HG03060 (cell line): ENCODE measurements at regions not wholly inside any gene's neighbourhood (a gene's known extent, or its start where the extent isn't known, plus 50 kb on each side); places are given as distances from the start of the nearest gene placed in this dataset.

ENCODE experiments used
- ATAC-seq: cut with Tn5 transposase; IDR thresholded peaks from one replicate; pipeline ENCODE4 v1.9.1; 2021; ENCODE audit warnings: low read depth, moderate number of reproducible peaks; ENCODE audit not compliant: unreplicated experiment

DNA sequence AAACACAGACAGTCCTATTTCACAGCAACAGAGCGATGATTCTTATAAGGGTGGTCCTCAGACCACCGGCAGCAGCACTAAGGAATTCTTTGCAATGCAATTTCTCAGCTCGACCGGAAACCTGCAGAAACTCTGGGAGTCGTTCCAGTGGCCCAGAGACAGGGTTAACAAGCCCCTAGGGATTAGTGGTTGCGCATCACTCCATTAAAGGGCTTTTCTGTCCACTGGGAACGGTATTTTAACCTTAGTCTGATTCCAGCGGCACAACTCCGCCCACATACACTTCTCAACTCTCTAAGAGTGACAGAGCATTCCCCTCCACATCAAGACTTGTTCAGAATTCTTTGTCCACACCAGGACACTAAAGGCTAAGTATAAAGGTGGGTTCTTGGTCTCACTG is 341.5 kb downstream of the TFAP2A start:
- ATAC-seq: no peak

- no peak for ATAC-seq
Observed at GRCh38 chr6:10071631-10072220, 343.1 kb downstream of the TFAP2A start.

GRCh38 chr6:10060004-10060403 is 354.9 kb downstream of the TFAP2A start:
- ATAC-seq: no peak

DNA sequence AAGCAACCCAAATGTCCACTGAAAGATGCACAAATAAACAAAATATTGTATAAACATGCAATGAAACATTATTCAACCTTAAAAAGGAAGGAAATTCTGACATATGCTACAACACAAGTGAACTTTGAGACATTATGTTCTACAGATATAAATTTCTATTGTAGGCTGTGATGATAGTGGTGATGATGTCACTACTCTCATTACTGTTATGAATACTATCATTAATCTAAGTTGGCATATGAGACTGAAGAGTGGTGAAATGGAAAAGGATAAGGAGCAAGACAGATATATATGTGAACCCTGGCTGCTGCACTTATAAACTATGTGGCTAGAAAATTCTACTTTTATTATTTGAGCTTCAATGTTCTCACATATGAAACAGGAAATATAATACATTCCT is 360.2 kb downstream of the TFAP2A start:
- ATAC-seq: no peak

DNA sequence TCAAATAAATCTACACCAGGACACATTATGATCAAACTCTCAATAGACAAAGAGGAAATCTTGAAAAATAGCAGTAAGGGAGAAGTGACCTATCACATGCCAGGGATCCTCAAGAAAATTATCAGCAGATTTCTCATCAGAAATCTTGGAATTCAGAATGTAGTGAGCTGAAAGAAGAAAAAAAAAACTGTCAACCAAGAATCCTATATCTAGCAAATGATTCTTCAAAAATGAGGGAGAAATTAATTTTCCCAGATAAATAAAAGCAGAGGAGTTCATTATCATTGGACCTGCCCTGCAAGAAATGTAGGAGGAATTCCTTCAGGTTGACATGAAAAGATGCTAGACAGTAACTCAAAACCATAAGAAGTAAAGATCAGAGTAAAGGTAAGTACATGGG is 363.6 kb downstream of the TFAP2A start:
- no peak for ATAC-seq

DNA sequence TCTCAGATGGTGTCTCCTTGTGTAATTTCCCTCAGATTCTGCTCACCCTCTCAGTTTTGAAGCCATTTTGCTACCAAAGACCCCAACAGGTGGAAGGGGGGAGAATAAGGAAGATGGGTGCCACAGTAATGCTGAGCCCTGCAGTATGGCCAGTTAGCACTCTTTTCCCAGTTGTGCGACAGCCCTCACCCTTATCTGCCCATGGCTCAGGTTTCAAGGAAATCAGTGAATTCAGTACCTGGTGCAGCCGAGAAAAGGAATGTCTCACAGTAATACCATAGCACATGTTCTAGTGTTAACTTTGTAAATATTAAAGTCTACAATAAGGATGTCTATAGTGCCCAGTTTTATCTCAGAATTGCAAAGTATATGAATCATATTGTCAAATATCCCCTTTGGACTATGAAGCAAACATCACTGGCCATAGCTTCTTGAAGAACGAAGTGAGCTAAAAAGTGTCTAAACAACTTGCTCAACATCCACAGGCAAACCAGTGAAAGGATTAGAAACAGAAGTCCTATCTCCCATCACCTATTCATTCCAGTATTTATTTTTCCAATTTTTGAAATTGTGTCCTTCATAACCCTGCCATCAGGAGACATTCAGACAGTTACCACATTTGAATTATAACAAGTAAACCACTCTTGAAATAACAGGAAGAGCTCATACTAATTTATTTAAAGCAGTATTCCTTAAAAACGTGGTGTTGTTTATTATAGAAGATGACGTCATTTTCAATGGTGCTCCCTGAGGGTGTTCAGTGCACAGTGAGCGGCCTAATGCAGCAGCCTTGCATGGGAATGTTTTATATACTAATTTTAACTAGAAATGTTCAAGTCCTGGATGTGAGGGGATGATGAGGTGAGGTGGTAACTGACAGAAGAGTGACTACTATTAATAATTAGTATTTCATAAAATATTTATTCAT is 366.2 kb downstream of the TFAP2A start:
- ATAC-seq: no peak

- ATAC-seq: no peak
Observed at GRCh38 chr6:10042280-10042679, 372.6 kb downstream of the TFAP2A start.

DNA sequence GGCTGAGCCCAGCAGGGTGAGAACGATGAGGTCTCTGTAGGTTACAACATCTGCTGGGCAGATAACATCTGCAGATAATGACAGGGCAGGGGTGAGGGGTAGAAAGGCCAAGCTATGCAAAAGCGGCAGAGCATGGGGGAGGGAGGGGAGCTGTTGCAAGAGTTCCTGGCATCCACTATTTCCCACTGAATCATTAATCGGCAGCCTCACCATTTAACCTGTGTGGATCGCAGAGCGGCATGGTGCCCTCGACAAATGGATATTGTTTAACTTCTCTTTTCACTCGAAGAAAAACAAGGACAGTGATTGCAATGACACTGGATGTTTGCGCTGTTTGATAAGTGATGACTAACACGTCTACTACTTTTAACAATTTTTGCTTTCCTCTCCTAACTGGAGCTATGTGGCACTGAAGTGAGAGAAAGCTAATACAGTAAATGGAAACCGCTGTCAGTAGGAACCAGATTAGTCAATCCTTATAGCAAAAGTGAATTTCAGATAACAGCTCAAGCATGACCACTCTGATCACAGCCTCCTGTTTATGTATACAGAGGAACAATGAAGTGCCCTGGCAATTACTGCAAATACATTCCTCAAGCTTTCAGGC is 381.5 kb downstream of the TFAP2A start:
- ATAC-seq: no peak

GRCh38 chr6:10031617-10032016 is 383.3 kb downstream of the TFAP2A start:
- no peak for ATAC-seq

DNA sequence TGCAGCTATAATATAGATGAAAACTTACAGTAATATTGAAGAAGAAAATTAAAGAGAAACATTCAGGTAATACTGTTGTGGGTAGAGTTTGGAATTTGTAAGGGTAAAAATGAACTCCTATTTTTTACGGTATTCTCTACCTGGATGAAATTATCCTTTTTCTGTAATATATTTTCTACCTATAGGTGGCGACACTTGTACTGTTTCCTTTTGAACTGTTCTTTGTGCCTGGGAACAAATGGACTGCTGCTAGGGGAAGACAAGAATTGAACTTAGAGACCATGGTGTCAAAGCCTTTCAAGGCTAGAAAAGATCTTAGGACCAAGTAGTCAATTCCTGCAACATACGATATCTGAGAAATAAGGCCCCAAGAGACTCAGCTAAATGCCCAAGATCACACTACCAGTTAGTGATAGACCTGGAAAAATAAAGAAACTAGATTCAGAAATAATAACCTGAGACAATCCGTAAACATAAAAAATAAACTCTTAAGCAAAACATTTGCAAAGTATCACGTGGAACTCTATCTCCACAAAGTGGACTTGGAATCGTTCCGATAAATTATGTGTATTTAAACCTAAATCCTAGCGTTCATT is 383.8 kb downstream of the TFAP2A start:
- ATAC-seq: no peak

- no peak for ATAC-seq
Observed at GRCh38 chr6:10028222-10028621, 386.7 kb downstream of the TFAP2A start.

- no peak for ATAC-seq
Observed at GRCh38 chr6:10019851-10020250, 395.0 kb downstream of the TFAP2A start.

DNA sequence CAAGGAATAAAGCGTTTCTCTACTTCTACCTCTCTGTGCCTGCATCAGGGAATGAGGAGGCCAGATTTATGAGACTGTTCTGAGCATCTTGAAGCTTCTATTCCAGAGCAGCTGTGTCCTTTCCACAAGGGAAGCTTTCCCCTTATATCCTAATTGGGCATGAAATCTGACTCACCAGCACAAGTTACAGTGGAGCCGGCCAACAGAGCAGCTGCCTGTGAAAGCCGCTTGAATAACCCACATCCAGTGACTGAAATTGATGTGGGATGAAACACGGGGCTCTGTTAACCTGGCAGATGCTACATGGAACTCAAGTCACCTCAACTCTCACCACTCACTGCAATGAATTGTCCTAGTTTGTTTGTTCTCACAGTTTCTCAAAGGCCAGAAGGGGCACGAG is 400.3 kb downstream of the TFAP2A start:
- no peak for ATAC-seq

GRCh38 chr6:10000551-10000950 is 414.3 kb downstream of the TFAP2A start:
- no peak for ATAC-seq

DNA sequence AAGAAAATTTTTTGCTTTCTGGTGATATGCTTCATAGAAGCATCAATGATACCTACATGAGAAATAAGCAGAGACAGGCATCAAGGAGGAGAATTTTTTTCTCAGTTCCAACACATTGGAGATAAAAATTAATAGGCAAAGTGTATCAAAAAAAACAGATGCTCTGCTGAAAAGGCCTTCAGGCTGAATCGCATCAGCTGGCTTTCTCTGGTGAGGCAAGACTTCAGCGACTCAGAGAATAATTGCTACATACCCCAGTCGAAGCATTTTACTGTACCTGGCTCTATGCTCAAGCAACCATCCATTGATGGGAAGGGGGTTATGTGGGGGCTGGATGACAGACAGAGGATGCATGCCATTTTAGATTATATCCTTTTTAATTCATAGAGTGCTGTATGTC is 415.1 kb downstream of the TFAP2A start:
- no peak for ATAC-seq

- ATAC-seq: no peak
Observed at GRCh38 chr6:9986273-9986672, 428.6 kb downstream of the TFAP2A start.

DNA sequence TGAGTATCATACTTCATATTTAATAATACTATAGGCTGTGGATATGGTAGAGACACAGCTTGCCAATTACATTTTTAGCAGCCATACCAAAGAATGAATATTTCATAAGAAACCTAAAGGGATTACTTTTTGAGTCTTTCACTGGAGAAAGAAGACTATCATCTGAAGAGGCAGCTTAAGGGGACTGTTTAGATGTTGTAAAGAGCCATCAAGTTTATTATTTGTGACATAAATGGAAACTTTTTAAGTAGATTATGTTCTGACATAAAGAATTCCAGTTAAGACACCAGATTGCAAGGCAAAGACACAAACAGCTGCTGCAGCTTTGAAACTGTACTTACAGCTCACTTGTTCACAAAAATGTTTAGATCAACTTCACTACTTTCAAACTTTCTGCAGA is 429.4 kb downstream of the TFAP2A start:
- no peak for ATAC-seq

- no peak for ATAC-seq
Observed at GRCh38 chr6:9984607-9985006, 430.3 kb downstream of the TFAP2A start.

DNA sequence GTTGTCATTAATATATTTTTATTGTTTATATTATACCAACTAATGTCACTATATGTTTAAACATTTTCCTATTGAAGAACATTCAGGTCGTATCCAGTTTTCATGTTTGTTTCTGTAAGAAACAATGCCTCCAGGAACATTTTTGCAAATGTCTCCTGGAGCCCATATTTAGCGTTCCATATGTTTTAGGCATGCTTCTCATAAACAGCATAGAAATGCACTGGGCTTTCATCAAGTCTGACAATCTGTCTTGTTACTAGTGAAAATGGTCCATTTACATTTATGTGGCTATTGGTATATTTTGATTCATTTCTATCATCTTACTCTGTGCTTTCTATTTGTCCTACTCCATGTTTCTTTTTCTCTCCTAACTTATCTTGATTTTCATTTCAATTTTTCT is 431.7 kb downstream of the TFAP2A start:
- no peak for ATAC-seq

DNA sequence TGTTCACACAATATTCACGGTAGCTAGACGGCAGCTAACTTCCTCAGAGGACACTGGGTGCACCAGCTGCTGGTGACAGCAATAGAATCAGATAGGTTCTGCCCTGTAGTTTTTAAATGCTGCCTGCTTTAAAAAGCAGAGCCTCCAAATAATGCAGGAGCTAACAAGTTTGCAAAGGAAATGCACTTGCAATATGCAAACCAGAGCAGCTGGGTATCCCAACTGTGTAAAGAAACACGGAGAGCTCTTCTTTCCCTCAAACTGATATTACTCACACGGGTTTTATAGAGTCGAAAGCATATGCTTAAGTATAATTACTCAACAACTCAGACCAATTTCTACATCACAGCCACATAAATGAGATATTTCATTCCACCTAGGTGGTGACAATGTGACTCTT is 432.7 kb downstream of the TFAP2A start:
- ATAC-seq: no peak

DNA sequence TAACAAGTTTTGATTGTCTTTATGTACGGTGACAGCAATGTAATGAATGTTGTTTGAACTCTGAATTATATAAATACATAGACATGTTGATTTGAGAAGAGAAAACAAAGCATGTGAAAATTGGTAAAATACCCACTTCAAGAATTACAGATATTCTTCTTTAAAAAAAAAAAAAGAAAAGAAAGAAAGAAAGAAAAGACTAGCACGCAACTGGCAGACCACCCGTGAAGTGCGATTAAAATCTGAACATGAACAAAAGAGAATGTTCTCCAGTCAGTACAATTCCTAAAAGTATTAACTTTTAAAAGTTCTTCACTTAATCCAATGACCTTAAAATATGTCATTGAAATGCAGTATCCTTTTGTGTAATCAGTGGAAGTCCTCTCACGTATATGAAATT is 434.9 kb downstream of the TFAP2A start:
- no peak for ATAC-seq
